ENCODE measurements at regions not wholly inside any gene's neighbourhood (a gene's known extent, or its start where the extent isn't known, plus 50 kb on each side); places are given as distances from the start of the nearest gene placed in this dataset.

GRCh38 chr15:91491101-91491950 is 362.2 kb upstream of the SLCO3A1 start:
- Histone ChIP-seq H2AFZ (ENCODE audit: low read depth, low read length) (no peak overlapping the region), H3K27me3 (ENCODE audit: insufficient read depth, low read length) (no peaks in the 10 kb centered on the region), H3K9me3 (ENCODE audit: low read length) (no peaks in the 10 kb centered on the region), H3K36me3 (ENCODE audit: insufficient read depth, low read length) (no peaks in the 10 kb centered on the region), H3K4me1 (ENCODE audit: insufficient read depth, low read length) (peaks cover 4% of the 10 kb centered on the region), H3K4me3 (ENCODE audit: low read length) (no peak overlapping the region)

- H3K27me3 ChIP-seq (ENCODE audit: insufficient read depth, low read length) = no peaks in the 10 kb centered on the region
- H3K36me3 ChIP-seq (ENCODE audit: insufficient read depth, low read length) = no peaks in the 10 kb centered on the region
- no peak overlapping the region for H2AFZ ChIP-seq (ENCODE audit: low read depth, low read length)
- no peaks in the 10 kb centered on the region for H3K4me1 ChIP-seq (ENCODE audit: insufficient read depth, low read length)
- no peaks in the 10 kb centered on the region for H3K9me3 ChIP-seq (ENCODE audit: low read length)
- no peak overlapping the region for H3K4me3 ChIP-seq (ENCODE audit: low read length)
These were observed 356.5 kb upstream of the SLCO3A1 start for GRCh38 chr15:91496754-91497691.

GRCh38 chr15:91498046-91498748 is 355.3 kb upstream of the SLCO3A1 start:
- Histone ChIP-seq H3K36me3 (ENCODE audit: insufficient read depth, low read length) (no peaks in the 10 kb centered on the region), H3K9me3 (ENCODE audit: low read length) (no peaks in the 10 kb centered on the region), H3K4me3 (ENCODE audit: low read length) (no peak overlapping the region), H3K27me3 (ENCODE audit: insufficient read depth, low read length) (no peaks in the 10 kb centered on the region), H3K4me1 (ENCODE audit: insufficient read depth, low read length) (no peaks in the 10 kb centered on the region), H2AFZ (ENCODE audit: low read depth, low read length) (no peak overlapping the region)

GRCh38 chr15:91498749-91499062 is 354.8 kb upstream of the SLCO3A1 start:
- no peaks in the 10 kb centered on the region for H3K36me3 ChIP-seq (ENCODE audit: insufficient read depth, low read length)
- no peaks in the 10 kb centered on the region for H3K4me1 ChIP-seq (ENCODE audit: insufficient read depth, low read length)
- H3K9me3 ChIP-seq (ENCODE audit: low read length) = no peaks in the 10 kb centered on the region
- no peak overlapping the region for H2AFZ ChIP-seq (ENCODE audit: low read depth, low read length)
- no peak overlapping the region for H3K4me3 ChIP-seq (ENCODE audit: low read length)
- no peaks in the 10 kb centered on the region for H3K27me3 ChIP-seq (ENCODE audit: insufficient read depth, low read length)

GRCh38 chr15:91499774-91500383 is 353.6 kb upstream of the SLCO3A1 start:
- H3K9me3 ChIP-seq (ENCODE audit: low read length) = no peaks in the 10 kb centered on the region
- H2AFZ ChIP-seq (ENCODE audit: low read depth, low read length) = no peak overlapping the region
- no peak overlapping the region for H3K4me3 ChIP-seq (ENCODE audit: low read length)
- H3K36me3 ChIP-seq (ENCODE audit: insufficient read depth, low read length) = no peaks in the 10 kb centered on the region
- H3K27me3 ChIP-seq (ENCODE audit: insufficient read depth, low read length) = no peaks in the 10 kb centered on the region
- H3K4me1 ChIP-seq (ENCODE audit: insufficient read depth, low read length) = no peaks in the 10 kb centered on the region

- Histone ChIP-seq H3K9me3 (ENCODE audit: low read length) (no peaks in the 10 kb centered on the region), H3K36me3 (ENCODE audit: insufficient read depth, low read length) (no peaks in the 10 kb centered on the region), H3K4me1 (ENCODE audit: insufficient read depth, low read length) (no peaks in the 10 kb centered on the region), H3K27me3 (ENCODE audit: insufficient read depth, low read length) (no peaks in the 10 kb centered on the region), H2AFZ (ENCODE audit: low read depth, low read length) (no peak overlapping the region), H3K4me3 (ENCODE audit: low read length) (no peak overlapping the region)
These were observed 344.9 kb upstream of the SLCO3A1 start for GRCh38 chr15:91508633-91509032.

- Histone ChIP-seq H3K4me3 (ENCODE audit: low read length) (no peak overlapping the region), H3K36me3 (ENCODE audit: insufficient read depth, low read length) (no peaks in the 10 kb centered on the region), H3K4me1 (ENCODE audit: insufficient read depth, low read length) (no peaks in the 10 kb centered on the region), H3K27me3 (ENCODE audit: insufficient read depth, low read length) (no peaks in the 10 kb centered on the region), H2AFZ (ENCODE audit: low read depth, low read length) (no peak overlapping the region), H3K9me3 (ENCODE audit: low read length) (no peaks in the 10 kb centered on the region)
These were observed 339.4 kb upstream of the SLCO3A1 start for GRCh38 chr15:91514147-91514546.

- Histone ChIP-seq H3K4me3 (ENCODE audit: low read length) (no peak overlapping the region), H3K36me3 (ENCODE audit: insufficient read depth, low read length) (no peaks in the 10 kb centered on the region), H3K9me3 (ENCODE audit: low read length) (no peaks in the 10 kb centered on the region), H3K4me1 (ENCODE audit: insufficient read depth, low read length) (no peaks in the 10 kb centered on the region), H3K27me3 (ENCODE audit: insufficient read depth, low read length) (no peaks in the 10 kb centered on the region), H2AFZ (ENCODE audit: low read depth, low read length) (no peak overlapping the region)
These were observed 338.2 kb upstream of the SLCO3A1 start for GRCh38 chr15:91515188-91515754.

GRCh38 chr15:91516866-91517265 is 336.6 kb upstream of the SLCO3A1 start:
- Histone ChIP-seq H3K36me3 (ENCODE audit: insufficient read depth, low read length) (no peaks in the 10 kb centered on the region), H3K9me3 (ENCODE audit: low read length) (no peaks in the 10 kb centered on the region), H3K4me1 (ENCODE audit: insufficient read depth, low read length) (no peaks in the 10 kb centered on the region), H2AFZ (ENCODE audit: low read depth, low read length) (no peak overlapping the region), H3K27me3 (ENCODE audit: insufficient read depth, low read length) (no peaks in the 10 kb centered on the region), H3K4me3 (ENCODE audit: low read length) (no peak overlapping the region)

GRCh38 chr15:91517491-91518200 is 335.9 kb upstream of the SLCO3A1 start:
- Histone ChIP-seq H3K9me3 (ENCODE audit: low read length) (no peaks in the 10 kb centered on the region), H3K4me3 (ENCODE audit: low read length) (no peak overlapping the region), H3K36me3 (ENCODE audit: insufficient read depth, low read length) (no peaks in the 10 kb centered on the region), H2AFZ (ENCODE audit: low read depth, low read length) (no peak overlapping the region), H3K27me3 (ENCODE audit: insufficient read depth, low read length) (no peaks in the 10 kb centered on the region), H3K4me1 (ENCODE audit: insufficient read depth, low read length) (no peaks in the 10 kb centered on the region)

GRCh38 chr15:91520850-91521249 is 332.7 kb upstream of the SLCO3A1 start:
- H3K27me3 ChIP-seq (ENCODE audit: insufficient read depth, low read length) = no peaks in the 10 kb centered on the region
- no peak overlapping the region for H3K4me3 ChIP-seq (ENCODE audit: low read length)
- H3K9me3 ChIP-seq (ENCODE audit: low read length) = no peaks in the 10 kb centered on the region
- H2AFZ ChIP-seq (ENCODE audit: low read depth, low read length) = no peak overlapping the region
- H3K36me3 ChIP-seq (ENCODE audit: insufficient read depth, low read length) = no peaks in the 10 kb centered on the region
- no peaks in the 10 kb centered on the region for H3K4me1 ChIP-seq (ENCODE audit: insufficient read depth, low read length)

- Histone ChIP-seq H3K4me3 (ENCODE audit: low read length) (no peak overlapping the region), H3K27me3 (ENCODE audit: insufficient read depth, low read length) (no peaks in the 10 kb centered on the region), H3K9me3 (ENCODE audit: low read length) (no peaks in the 10 kb centered on the region), H3K36me3 (ENCODE audit: insufficient read depth, low read length) (no peaks in the 10 kb centered on the region), H3K4me1 (ENCODE audit: insufficient read depth, low read length) (no peaks in the 10 kb centered on the region), H2AFZ (ENCODE audit: low read depth, low read length) (no peak overlapping the region)
These were observed 332.0 kb upstream of the SLCO3A1 start for GRCh38 chr15:91521548-91521947.
